ENCODE measurements at regions not wholly inside any gene's neighbourhood (a gene's known extent, or its start where the extent isn't known, plus 50 kb on each side); places are given as distances from the start of the nearest gene placed in this dataset.

- Histone ChIP-seq H3K27ac (ENCODE audit: low read depth) (no peak overlapping the region), H3K27me3 (ENCODE audit: insufficient read depth) (no peaks in the 10 kb centered on the region), H4K20me1 (replicated peaks; ENCODE audit: insufficient read depth) (no peaks in the 10 kb centered on the region), H3F3A (replicated peaks; ENCODE audit: low read depth) (no peaks in the 10 kb centered on the region), H3K79me2 (replicated peaks; ENCODE audit: insufficient read depth) (no peaks in the 10 kb centered on the region), H2AFZ (no peak overlapping the region), H3K36me3 (ENCODE audit: insufficient read depth) (no peaks in the 10 kb centered on the region), H3K4me2 (no peak overlapping the region), H3K9me2 (ENCODE audit: insufficient read depth) (no peaks in the 10 kb centered on the region), H3K4me3 (no peak overlapping the region), H3K4me1 (ENCODE audit: insufficient read depth) (no peaks in the 10 kb centered on the region)
- H3K9me3 Mint-ChIP-seq = peaks cover 10% of the 10 kb centered on the region
- DNase-seq (ENCODE audit: low spot score) (no peak), ATAC-seq (no peak)
- no peak overlapping the region for H3K4me3 Mint-ChIP-seq
- H3K36me3 Mint-ChIP-seq (ENCODE audit: low read depth) = no peaks in the 10 kb centered on the region; the same call in 2 of the 3 replicates
- no peaks in the 10 kb centered on the region for H3K4me1 Mint-ChIP-seq
- no peak for TF ChIP-seq NANOG (IDR thresholded peaks at IDR 0.05; ENCODE audit: borderline replicate concordance)
- TF ChIP-seq EZH2 (IDR thresholded peaks at IDR 0.05; ENCODE audit: low read depth, unreplicated experiment) = no peak
- TF ChIP-seq JUNB (IDR thresholded peaks at IDR 0.05; ENCODE audit: unreplicated experiment) = no peak
- TF ChIP-seq, protein P1, sequence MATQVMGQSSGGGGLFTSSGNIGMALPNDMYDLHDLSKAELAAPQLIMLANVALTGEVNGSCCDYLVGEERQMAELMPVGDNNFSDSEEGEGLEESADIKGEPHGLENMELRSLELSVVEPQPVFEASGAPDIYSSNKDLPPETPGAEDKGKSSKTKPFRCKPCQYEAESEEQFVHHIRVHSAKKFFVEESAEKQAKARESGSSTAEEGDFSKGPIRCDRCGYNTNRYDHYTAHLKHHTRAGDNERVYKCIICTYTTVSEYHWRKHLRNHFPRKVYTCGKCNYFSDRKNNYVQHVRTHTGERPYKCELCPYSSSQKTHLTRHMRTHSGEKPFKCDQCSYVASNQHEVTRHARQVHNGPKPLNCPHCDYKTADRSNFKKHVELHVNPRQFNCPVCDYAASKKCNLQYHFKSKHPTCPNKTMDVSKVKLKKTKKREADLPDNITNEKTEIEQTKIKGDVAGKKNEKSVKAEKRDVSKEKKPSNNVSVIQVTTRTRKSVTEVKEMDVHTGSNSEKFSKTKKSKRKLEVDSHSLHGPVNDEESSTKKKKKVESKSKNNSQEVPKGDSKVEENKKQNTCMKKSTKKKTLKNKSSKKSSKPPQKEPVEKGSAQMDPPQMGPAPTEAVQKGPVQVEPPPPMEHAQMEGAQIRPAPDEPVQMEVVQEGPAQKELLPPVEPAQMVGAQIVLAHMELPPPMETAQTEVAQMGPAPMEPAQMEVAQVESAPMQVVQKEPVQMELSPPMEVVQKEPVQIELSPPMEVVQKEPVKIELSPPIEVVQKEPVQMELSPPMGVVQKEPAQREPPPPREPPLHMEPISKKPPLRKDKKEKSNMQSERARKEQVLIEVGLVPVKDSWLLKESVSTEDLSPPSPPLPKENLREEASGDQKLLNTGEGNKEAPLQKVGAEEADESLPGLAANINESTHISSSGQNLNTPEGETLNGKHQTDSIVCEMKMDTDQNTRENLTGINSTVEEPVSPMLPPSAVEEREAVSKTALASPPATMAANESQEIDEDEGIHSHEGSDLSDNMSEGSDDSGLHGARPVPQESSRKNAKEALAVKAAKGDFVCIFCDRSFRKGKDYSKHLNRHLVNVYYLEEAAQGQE (IDR thresholded peaks at IDR 0.05; ENCODE audit: unreplicated experiment) = no peak
- TF ChIP-seq, protein P2, sequence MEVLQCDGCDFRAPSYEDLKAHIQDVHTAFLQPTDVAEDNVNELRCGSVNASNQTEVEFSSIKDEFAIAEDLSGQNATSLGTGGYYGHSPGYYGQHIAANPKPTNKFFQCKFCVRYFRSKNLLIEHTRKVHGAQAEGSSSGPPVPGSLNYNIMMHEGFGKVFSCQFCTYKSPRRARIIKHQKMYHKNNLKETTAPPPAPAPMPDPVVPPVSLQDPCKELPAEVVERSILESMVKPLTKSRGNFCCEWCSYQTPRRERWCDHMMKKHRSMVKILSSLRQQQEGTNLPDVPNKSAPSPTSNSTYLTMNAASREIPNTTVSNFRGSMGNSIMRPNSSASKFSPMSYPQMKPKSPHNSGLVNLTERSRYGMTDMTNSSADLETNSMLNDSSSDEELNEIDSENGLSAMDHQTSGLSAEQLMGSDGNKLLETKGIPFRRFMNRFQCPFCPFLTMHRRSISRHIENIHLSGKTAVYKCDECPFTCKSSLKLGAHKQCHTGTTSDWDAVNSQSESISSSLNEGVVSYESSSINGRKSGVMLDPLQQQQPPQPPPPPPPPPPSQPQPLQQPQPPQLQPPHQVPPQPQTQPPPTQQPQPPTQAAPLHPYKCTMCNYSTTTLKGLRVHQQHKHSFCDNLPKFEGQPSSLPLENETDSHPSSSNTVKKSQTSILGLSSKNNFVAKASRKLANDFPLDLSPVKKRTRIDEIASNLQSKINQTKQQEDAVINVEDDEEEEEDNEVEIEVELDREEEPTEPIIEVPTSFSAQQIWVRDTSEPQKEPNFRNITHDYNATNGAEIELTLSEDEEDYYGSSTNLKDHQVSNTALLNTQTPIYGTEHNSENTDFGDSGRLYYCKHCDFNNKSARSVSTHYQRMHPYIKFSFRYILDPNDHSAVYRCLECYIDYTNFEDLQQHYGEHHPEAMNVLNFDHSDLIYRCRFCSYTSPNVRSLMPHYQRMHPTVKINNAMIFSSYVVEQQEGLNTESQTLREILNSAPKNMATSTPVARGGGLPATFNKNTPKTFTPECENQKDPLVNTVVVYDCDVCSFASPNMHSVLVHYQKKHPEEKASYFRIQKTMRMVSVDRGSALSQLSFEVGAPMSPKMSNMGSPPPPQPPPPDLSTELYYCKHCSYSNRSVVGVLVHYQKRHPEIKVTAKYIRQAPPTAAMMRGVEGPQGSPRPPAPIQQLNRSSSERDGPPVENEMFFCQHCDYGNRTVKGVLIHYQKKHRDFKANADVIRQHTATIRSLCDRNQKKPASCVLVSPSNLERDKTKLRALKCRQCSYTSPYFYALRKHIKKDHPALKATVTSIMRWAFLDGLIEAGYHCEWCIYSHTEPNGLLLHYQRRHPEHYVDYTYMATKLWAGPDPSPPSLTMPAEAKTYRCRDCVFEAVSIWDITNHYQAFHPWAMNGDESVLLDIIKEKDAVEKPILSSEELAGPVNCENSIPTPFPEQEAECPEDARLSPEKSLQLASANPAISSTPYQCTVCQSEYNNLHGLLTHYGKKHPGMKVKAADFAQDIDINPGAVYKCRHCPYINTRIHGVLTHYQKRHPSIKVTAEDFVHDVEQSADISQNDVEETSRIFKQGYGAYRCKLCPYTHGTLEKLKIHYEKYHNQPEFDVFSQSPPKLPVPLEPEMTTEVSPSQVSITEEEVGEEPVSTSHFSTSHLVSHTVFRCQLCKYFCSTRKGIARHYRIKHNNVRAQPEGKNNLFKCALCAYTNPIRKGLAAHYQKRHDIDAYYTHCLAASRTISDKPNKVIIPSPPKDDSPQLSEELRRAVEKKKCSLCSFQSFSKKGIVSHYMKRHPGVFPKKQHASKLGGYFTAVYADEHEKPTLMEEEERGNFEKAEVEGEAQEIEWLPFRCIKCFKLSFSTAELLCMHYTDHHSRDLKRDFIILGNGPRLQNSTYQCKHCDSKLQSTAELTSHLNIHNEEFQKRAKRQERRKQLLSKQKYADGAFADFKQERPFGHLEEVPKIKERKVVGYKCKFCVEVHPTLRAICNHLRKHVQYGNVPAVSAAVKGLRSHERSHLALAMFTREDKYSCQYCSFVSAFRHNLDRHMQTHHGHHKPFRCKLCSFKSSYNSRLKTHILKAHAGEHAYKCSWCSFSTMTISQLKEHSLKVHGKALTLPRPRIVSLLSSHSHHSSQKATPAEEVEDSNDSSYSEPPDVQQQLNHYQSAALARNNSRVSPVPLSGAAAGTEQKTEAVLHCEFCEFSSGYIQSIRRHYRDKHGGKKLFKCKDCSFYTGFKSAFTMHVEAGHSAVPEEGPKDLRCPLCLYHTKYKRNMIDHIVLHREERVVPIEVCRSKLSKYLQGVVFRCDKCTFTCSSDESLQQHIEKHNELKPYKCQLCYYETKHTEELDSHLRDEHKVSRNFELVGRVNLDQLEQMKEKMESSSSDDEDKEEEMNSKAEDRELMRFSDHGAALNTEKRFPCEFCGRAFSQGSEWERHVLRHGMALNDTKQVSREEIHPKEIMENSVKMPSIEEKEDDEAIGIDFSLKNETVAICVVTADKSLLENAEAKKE (CRISPR knock-in tag; IDR thresholded peaks at IDR 0.05) = no peak
- TF ChIP-seq EZH2phosphoT487 (IDR thresholded peaks at IDR 0.05; ENCODE audit: unreplicated experiment) = no peak
- TF ChIP-seq ZNF114 (CRISPR knock-in tag; IDR thresholded peaks at IDR 0.05) = no peak
- no peak for TF ChIP-seq POLR2AphosphoS5 (IDR thresholded peaks at IDR 0.05; ENCODE audit: low read depth)
- no peak for TF ChIP-seq CTCF (conservative IDR thresholded peaks at IDR 0.05; ENCODE audit: low read depth in 2 of 2)
- H3K27ac Mint-ChIP-seq = no peak overlapping the region
- H3K27me3 Mint-ChIP-seq (ENCODE audit: insufficient read depth, low read depth, poor library complexity) = no peaks in the 10 kb centered on the region
Observed at GRCh38 chr15:100821327-100821726, 58.3 kb upstream of the ALDH1A3 start.

Data from GM23338 (cell line).